ENCODE measurements at regions not wholly inside any gene's neighbourhood (a gene's known extent, or its start where the extent isn't known, plus 50 kb on each side); places are given as distances from the start of the nearest gene placed in this dataset.

- TF ChIP-seq, protein P1, sequence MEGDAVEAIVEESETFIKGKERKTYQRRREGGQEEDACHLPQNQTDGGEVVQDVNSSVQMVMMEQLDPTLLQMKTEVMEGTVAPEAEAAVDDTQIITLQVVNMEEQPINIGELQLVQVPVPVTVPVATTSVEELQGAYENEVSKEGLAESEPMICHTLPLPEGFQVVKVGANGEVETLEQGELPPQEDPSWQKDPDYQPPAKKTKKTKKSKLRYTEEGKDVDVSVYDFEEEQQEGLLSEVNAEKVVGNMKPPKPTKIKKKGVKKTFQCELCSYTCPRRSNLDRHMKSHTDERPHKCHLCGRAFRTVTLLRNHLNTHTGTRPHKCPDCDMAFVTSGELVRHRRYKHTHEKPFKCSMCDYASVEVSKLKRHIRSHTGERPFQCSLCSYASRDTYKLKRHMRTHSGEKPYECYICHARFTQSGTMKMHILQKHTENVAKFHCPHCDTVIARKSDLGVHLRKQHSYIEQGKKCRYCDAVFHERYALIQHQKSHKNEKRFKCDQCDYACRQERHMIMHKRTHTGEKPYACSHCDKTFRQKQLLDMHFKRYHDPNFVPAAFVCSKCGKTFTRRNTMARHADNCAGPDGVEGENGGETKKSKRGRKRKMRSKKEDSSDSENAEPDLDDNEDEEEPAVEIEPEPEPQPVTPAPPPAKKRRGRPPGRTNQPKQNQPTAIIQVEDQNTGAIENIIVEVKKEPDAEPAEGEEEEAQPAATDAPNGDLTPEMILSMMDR (IDR thresholded peaks at IDR 0.05) = no peak
- TF ChIP-seq POLR2AphosphoS5 (IDR thresholded peaks at IDR 0.05) = no peak
These were observed 117.6 kb upstream of the OTOS start for GRCh38 chr2:240257940-240258580.
